ENCODE measurements at regions not wholly inside any gene's neighbourhood (a gene's known extent, or its start where the extent isn't known, plus 50 kb on each side); places are given as distances from the start of the nearest gene placed in this dataset.
A peak's percentile ranks its signal among the peaks of the same experiment; 100 is the strongest.

GRCh38 chr10:118955951-118956801 is 73.3 kb upstream of the NANOS1 start:
- Histone ChIP-seq H3K9me3 (ENCODE audit: low read depth) (no peaks in the 10 kb centered on the region), H4K20me1 (ENCODE audit: low read depth) (no peaks in the 10 kb centered on the region), H3K4me1 (peaks cover 13% of the 10 kb centered on the region), H2AFZ (replicated peaks) (peak overlapping the region; percentile 42), H3F3A (ENCODE audit: low read depth) (no peaks in the 10 kb centered on the region), H3K4me2 (no peak overlapping the region), H3K27ac (no peak overlapping the region), H3K36me3 (no peaks in the 10 kb centered on the region), H3K79me2 (ENCODE audit: low read depth) (no peaks in the 10 kb centered on the region), H3K9ac (no peak overlapping the region), H3K4me3 (no peak overlapping the region), H3K27me3 (no peaks in the 10 kb centered on the region)
- Mint-ChIP-seq H3K36me3 (no peaks in the 10 kb centered on the region), H3K4me1 (peaks cover 27% of the 10 kb centered on the region), H3K27me3 (ENCODE audit: insufficient read depth, low read depth) (peaks cover 11% of the 10 kb centered on the region), H3K27ac (no peak overlapping the region), H3K4me3 (no peak overlapping the region), H3K9me3 (no peaks in the 10 kb centered on the region)
- TF ChIP-seq EZH2phosphoT487 (IDR thresholded peaks at IDR 0.05) = no peak
- no peak for TF ChIP-seq CTCF (IDR thresholded peaks at IDR 0.05)
- TF ChIP-seq EZH2 (IDR thresholded peaks at IDR 0.05) = no peak
- no peak for DNase-seq (ENCODE audit: low spot score)

- no peaks in the 10 kb centered on the region for H3K9me3 ChIP-seq (ENCODE audit: low read depth)
- H4K20me1 ChIP-seq (ENCODE audit: low read depth) = no peaks in the 10 kb centered on the region
- peaks cover 21% of the 10 kb centered on the region for H3K4me1 Mint-ChIP-seq
- H3K36me3 ChIP-seq = no peaks in the 10 kb centered on the region
- no peak overlapping the region for H3K4me2 ChIP-seq
- H3K27ac ChIP-seq = no peak overlapping the region
- H3K9me3 Mint-ChIP-seq = no peaks in the 10 kb centered on the region
- no peaks in the 10 kb centered on the region for H3K27me3 ChIP-seq
- peaks cover 13% of the 10 kb centered on the region for H3K4me1 ChIP-seq
- peaks cover 13% of the 10 kb centered on the region for H3K27me3 Mint-ChIP-seq (ENCODE audit: insufficient read depth, low read depth)
- no peak for DNase-seq (ENCODE audit: low spot score)
- H3K36me3 Mint-ChIP-seq = no peaks in the 10 kb centered on the region
- H3K4me3 ChIP-seq = no peak overlapping the region
- no peak overlapping the region for H2AFZ ChIP-seq (replicated peaks)
- H3F3A ChIP-seq (ENCODE audit: low read depth) = no peaks in the 10 kb centered on the region
- no peak overlapping the region for H3K4me3 Mint-ChIP-seq
- TF ChIP-seq EZH2phosphoT487 (IDR thresholded peaks at IDR 0.05) = no peak
- TF ChIP-seq CTCF (IDR thresholded peaks at IDR 0.05) = no peak
- no peak for TF ChIP-seq EZH2 (IDR thresholded peaks at IDR 0.05)
- no peak overlapping the region for H3K9ac ChIP-seq
- H3K79me2 ChIP-seq (ENCODE audit: low read depth) = no peaks in the 10 kb centered on the region
- no peak overlapping the region for H3K27ac Mint-ChIP-seq
Measured at GRCh38 chr10:118956802-118957442, 72.6 kb upstream of the NANOS1 start.

GRCh38 chr10:118957443-118957825 is 72.1 kb upstream of the NANOS1 start:
- no peak for DNase-seq (ENCODE audit: low spot score)

More at GRCh38 chr10:118957443-118957825, 72.1 kb upstream of the NANOS1 start:
- Histone ChIP-seq H2AFZ (replicated peaks) (no peak overlapping the region), H3K36me3 (no peaks in the 10 kb centered on the region), H3K9ac (no peak overlapping the region), H3K9me3 (ENCODE audit: low read depth) (no peaks in the 10 kb centered on the region), H3K27me3 (no peaks in the 10 kb centered on the region), H3F3A (ENCODE audit: low read depth) (no peaks in the 10 kb centered on the region), H3K4me3 (no peak overlapping the region), H4K20me1 (ENCODE audit: low read depth) (no peaks in the 10 kb centered on the region), H3K4me2 (no peak overlapping the region), H3K4me1 (peaks cover 13% of the 10 kb centered on the region), H3K27ac (no peak overlapping the region), H3K79me2 (ENCODE audit: low read depth) (no peaks in the 10 kb centered on the region)
- Mint-ChIP-seq H3K27me3 (ENCODE audit: insufficient read depth, low read depth) (peaks cover 14% of the 10 kb centered on the region), H3K9me3 (no peaks in the 10 kb centered on the region), H3K27ac (no peak overlapping the region), H3K4me3 (no peak overlapping the region), H3K4me1 (peaks cover 22% of the 10 kb centered on the region), H3K36me3 (no peaks in the 10 kb centered on the region)
- TF ChIP-seq EZH2phosphoT487 (IDR thresholded peaks at IDR 0.05) (no peak), CTCF (IDR thresholded peaks at IDR 0.05) (no peak), EZH2 (IDR thresholded peaks at IDR 0.05) (no peak)
